ENCODE measurements at regions not wholly inside any gene's neighbourhood (a gene's known extent, or its start where the extent isn't known, plus 50 kb on each side); places are given as distances from the start of the nearest gene placed in this dataset.

GRCh38 chr18:37698508-37699040 lies 133.0 kb upstream of the CELF4 start:
- Histone ChIP-seq H3K9me3 (no peaks in the 10 kb centered on the region), H3K4me3 (no peak overlapping the region), H3K27ac (no peak overlapping the region), H3K36me3 (no peaks in the 10 kb centered on the region), H3K27me3 (no peaks in the 10 kb centered on the region), H3K4me1 (no peaks in the 10 kb centered on the region)
- 16 to 42% methylated on average over 3 of the region's 3 CpGs for WGBS, 2 donors
- DNase-seq: no peak
- TF ChIP-seq CTCF (IDR thresholded peaks at IDR 0.05): no peak
- TF ChIP-seq POLR2A (IDR thresholded peaks at IDR 0.05): no peak
- no peak for TF ChIP-seq EP300 (IDR thresholded peaks at IDR 0.05)
- no peak for TF ChIP-seq POLR2AphosphoS5 (IDR thresholded peaks at IDR 0.05)
- intact Hi-C loops (cut with DNase I): no loop called here

- 10 to 30% methylated on average over 4 of the region's 4 CpGs for WGBS, 2 donors
- Histone ChIP-seq H3K4me1 (no peaks in the 10 kb centered on the region), H3K27ac (no peak overlapping the region), H3K36me3 (no peaks in the 10 kb centered on the region), H3K4me3 (no peak overlapping the region), H3K9me3 (no peaks in the 10 kb centered on the region), H3K27me3 (no peaks in the 10 kb centered on the region)
- DNase-seq: no peak
- intact Hi-C loops (cut with DNase I): no loop called here
- no peak for TF ChIP-seq EP300 (IDR thresholded peaks at IDR 0.05)
- no peak for TF ChIP-seq POLR2A (IDR thresholded peaks at IDR 0.05)
- no peak for TF ChIP-seq POLR2AphosphoS5 (IDR thresholded peaks at IDR 0.05)
- no peak for TF ChIP-seq CTCF (IDR thresholded peaks at IDR 0.05)
These were observed 128.9 kb upstream of the CELF4 start for GRCh38 chr18:37694516-37694915.

DNA sequence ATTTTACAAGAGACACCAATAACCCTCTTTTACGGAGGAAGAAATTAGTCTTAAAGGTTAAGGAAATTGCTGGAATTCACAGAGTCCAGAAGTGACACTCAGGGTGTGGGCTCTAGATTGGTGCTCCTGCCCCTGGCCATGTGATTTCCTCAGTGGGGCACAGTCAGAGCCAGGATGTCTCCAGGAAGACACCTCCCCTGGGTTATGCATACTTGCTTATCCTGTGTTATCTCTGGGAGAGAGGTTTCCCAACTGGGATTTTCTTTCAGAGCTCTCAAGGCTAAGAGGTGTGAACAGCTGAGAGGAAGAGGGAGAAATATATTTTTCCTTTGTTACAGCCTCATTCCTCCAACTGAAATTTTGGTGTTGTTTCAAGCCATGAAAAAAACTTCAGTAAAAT lies 125.6 kb upstream of the CELF4 start:
- Histone ChIP-seq H3K27me3 (no peaks in the 10 kb centered on the region), H3K36me3 (no peaks in the 10 kb centered on the region), H3K27ac (no peak overlapping the region), H3K4me3 (no peak overlapping the region), H3K4me1 (no peaks in the 10 kb centered on the region), H3K9me3 (no peaks in the 10 kb centered on the region)
- TF ChIP-seq CTCF (IDR thresholded peaks at IDR 0.05) (no peak), POLR2A (IDR thresholded peaks at IDR 0.05) (no peak), EP300 (IDR thresholded peaks at IDR 0.05) (no peak), POLR2AphosphoS5 (IDR thresholded peaks at IDR 0.05) (no peak)
- intact Hi-C loops (cut with DNase I): no loop called here
- WGBS, 2 donors: 68 to 71% methylated on average over 1 of the region's 1 CpG
- no peak for DNase-seq

DNA sequence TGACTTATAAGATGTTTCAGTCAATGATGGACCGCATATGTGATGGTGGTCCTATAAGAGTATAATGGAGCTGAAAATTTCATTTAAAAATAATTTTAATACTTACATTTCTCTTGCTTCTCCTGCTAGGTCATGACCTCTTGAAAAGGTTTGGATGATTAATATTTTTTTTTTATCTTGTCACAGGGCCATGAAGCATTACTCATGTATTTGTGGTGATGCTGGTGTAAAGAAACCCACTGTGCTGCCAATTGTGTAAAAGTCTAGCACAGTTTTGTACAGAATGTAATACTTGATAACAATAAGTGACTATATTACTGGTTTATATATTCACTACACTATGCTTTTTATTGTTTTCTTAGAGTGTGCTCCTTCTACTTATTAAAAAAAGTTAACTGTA lies 124.2 kb upstream of the CELF4 start:
- no peak overlapping the region for H3K27ac ChIP-seq
- H3K9me3 ChIP-seq: no peaks in the 10 kb centered on the region
- WGBS, 2 donors: 48 to 100% methylated on average over 1 of the region's 1 CpG
- no peak for DNase-seq
- no peaks in the 10 kb centered on the region for H3K36me3 ChIP-seq
- TF ChIP-seq CTCF (IDR thresholded peaks at IDR 0.05) (no peak), POLR2A (IDR thresholded peaks at IDR 0.05) (no peak), EP300 (IDR thresholded peaks at IDR 0.05) (no peak), POLR2AphosphoS5 (IDR thresholded peaks at IDR 0.05) (no peak)
- no peaks in the 10 kb centered on the region for H3K27me3 ChIP-seq
- intact Hi-C loops (cut with DNase I): no loop called here
- H3K4me1 ChIP-seq: no peaks in the 10 kb centered on the region
- H3K4me3 ChIP-seq: no peak overlapping the region

DNA sequence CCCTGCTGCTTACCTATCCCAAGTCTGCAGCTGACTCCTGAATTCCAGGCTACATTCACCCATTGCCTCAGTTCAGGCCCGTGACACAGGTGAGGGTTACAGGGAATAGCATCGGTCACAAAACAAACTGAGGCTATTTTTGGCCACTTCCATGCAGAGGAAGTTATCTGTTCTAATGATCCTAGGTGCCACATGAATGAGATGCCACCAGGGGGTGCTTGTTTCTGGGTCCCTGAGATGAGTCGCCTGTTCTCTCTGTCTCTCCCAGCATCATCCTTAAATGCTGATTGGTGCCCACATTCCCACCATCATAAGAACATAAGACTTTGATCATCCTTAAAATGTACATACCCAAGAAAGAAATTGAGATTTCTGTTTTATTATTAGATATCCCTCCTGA lies 119.0 kb upstream of the CELF4 start:
- WGBS, 2 donors: 75 to 88% methylated on average over 3 of the region's 3 CpGs
- TF ChIP-seq CTCF (IDR thresholded peaks at IDR 0.05) (no peak), POLR2A (IDR thresholded peaks at IDR 0.05) (no peak), EP300 (IDR thresholded peaks at IDR 0.05) (no peak), POLR2AphosphoS5 (IDR thresholded peaks at IDR 0.05) (no peak)
- Histone ChIP-seq H3K4me3 (no peak overlapping the region), H3K4me1 (no peaks in the 10 kb centered on the region), H3K27me3 (no peaks in the 10 kb centered on the region), H3K9me3 (no peaks in the 10 kb centered on the region), H3K36me3 (no peaks in the 10 kb centered on the region), H3K27ac (no peak overlapping the region)
- intact Hi-C loops (cut with DNase I): no loop called here
- DNase-seq: no peak

All from sigmoid colon (tissue), 6 donors.